NCI-H1105 (cell line): ENCODE measurements at regions not wholly inside any gene's neighbourhood (a gene's known extent, or its start where the extent isn't known, plus 50 kb on each side); places are given as distances from the start of the nearest gene placed in this dataset.
"Not testable (repeated sequence)": the region's sequence is repeated elsewhere in the genome, so short reads cannot be mapped to it uniquely, and the experiment has no call there.

Experiments
- DNase-seq: peaks from one replicate; lab custom pipeline; 2025; lab: John Stamatoyannopoulos, UW

- no peak for DNase-seq
Measured at GRCh38 chr5:131107128-131107527, 57.9 kb downstream of the HINT1 start.

DNA sequence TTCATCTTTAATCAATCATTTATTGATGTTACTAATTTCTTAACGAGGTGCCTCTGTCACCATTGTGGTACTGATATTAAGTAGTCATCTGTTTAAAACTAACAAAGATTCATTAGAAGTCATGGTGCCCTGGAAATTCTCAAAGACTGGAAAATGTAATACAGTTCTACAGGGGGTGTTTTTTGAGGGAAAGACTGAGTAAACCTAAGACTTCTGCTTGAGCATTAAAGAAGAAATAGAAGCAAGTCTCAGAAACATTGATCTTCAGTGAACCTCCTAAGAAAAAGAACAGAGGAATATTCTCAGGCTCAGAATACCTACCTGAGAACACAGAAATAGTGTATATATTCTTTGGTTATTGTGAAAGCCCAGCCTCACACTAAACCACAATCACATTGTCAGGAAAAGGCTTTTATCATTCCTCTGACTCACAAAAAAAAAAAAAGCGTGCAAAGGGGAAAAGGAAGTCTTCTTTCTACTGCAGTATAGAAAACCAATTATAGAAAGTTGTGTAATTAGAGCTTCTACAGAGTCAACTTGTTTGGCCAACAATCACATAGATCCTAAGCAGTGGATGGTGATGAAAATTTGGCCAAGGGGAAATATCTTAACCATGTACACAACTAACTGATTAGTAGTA is 60.8 kb downstream of the HINT1 start:
- no peak for DNase-seq

- no peak for DNase-seq
Measured at GRCh38 chr5:131096774-131097710, 68.0 kb downstream of the HINT1 start.

- DNase-seq, result not testable (repeated sequence)
Measured at GRCh38 chr5:131095561-131095960, 69.5 kb downstream of the HINT1 start.

DNA sequence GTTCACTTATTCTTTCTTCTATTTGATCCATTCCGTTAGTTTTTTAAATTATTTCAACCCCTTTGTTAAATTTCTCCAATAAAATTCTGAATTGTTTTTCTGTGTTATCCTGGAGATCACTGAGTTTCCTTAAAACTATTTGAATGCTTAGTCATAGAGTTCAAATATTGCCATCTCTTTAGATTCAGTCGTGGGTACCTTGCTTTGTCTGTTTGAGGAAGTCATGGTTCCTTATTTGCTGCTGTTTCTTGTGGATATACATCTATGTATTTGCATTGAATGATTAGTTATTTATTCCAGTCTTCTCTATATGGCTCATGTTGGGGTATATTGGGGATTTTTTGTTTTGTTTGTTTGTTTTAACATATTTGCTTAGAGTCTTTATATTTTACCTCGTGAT is 80.6 kb downstream of the HINT1 start:
- DNase-seq, result no peak

DNA sequence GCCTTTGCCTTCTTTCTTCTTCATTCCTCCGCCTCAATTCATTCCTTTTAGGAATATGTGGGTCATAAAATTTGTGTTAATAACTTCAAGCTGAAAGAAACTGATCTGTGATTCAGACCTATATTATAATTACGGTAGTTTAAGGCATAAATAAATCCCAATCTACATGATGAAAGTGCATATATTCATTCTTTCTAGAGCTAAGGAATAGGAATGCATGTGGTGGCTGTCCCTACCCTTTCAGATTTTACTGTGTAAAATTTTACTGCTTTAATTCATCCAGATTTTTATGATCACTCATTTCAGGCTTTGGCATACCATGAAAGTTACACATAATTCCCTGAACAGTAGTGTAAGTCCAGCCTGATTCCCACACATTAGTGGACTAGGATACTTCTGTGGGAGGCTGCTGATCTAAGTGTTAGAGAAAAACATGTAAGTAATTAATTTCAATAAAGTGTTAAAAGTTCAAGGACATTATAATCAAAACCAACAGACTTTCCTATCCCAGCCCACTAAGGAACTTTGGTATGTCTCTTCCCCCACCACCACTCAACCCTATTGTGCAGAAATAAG is 83.1 kb downstream of the HINT1 start:
- DNase-seq, result no peak

- DNase-seq, result no peak
Measured at GRCh38 chr5:131081374-131081773, 83.7 kb downstream of the HINT1 start.

DNA sequence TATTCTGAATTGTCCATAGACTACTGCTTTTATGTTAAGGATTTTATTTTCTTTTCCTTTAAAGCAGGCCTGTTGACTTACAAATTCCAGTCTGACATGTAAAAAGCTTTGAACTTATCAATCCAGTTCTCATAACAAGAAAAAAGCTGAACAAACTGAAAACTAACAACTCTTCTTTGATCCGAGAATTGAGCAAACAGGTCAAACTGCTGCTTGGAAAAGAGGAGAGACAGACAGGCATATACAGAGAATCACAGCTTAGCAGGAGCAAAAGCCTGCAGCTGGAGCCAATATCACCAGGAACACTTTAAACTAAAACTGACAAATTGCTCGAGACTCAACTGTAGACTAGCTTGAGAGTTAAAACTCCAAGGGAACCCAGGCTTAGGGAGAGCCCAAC is 85.8 kb downstream of the HINT1 start:
- no peak for DNase-seq

- no peak for DNase-seq
Measured at GRCh38 chr5:131068893-131069643, 96.0 kb downstream of the HINT1 start.

- no peak for DNase-seq
Measured at GRCh38 chr5:131068076-131068475, 97.0 kb downstream of the HINT1 start.

- DNase-seq, result no peak
Measured at GRCh38 chr5:131067636-131068035, 97.4 kb downstream of the HINT1 start.

DNA sequence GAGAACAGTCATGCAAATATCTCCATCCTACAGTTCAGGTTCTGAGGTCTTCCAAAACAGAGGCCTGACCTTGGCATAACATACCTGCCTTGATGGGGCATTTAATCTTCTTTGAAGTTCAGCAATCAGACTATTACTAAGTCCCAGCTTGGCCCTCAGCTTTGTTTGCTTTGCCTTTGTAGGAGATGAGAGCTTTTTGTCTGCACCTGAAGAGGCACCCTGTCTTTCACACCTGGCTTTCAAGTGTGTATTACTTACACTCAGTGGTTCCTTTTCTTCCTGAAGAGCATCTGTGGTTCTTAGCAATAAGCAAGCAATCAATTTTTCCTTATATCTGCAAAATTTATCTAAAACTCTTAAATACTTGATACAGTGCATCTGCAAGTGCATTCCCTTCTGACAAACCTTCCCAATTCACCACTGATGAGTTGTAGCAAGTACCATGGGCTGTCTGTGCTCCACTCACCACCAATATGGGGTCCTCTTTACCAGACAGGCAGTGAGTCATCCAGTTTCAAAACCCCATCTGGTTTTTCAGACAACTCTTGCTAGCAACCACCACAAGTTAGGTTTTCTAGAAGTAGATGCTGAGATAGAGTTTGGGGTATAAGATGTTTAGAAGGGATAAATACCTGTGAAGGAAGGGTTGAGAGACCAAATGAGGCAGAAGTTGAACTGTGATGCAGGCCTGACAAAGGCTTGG is 100.2 kb downstream of the HINT1 start:
- DNase-seq, result no peak

GRCh38 chr5:131042021-131042789 is 122.9 kb downstream of the HINT1 start:
- no peak for DNase-seq

DNA sequence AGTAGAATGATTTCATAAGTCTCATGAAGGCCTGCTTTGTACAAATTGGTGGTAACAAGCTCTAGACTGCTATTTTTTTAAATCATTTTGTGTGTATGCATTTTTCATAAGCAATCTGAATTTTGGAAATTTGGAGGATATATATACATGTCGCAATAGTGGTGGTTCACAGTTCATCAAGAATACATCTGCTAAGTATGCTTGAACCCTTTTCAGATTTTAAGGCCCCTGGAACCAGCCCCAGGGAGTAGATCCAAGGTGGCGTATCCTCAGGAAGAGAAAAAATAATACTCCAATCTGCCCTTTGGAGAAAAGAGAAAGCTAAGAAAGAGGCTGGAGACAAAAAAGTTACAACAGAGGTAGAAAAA is 141.6 kb downstream of the HINT1 start:
- DNase-seq, result no peak

GRCh38 chr5:131022811-131023497 is 142.1 kb downstream of the HINT1 start:
- no peak for DNase-seq

DNA sequence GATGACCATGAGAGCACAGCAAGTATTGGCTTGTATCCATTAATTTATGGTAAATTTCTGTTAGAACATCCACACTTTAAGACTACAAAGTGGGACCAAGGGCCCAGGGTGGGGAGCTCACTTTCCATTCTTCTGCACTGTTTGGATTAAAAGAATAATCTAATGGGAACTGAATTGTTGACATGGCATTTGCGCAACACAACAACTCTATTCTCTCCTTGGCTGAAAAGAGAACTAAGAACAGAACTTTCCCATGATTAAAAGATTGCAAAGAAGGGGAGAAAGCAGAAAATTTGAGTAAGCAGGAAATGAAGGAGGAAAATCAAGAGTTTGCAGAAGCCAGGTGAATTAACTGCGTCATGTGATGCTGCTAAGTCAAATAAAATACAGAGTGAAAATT is 143.4 kb downstream of the HINT1 start:
- DNase-seq, result no peak

DNA sequence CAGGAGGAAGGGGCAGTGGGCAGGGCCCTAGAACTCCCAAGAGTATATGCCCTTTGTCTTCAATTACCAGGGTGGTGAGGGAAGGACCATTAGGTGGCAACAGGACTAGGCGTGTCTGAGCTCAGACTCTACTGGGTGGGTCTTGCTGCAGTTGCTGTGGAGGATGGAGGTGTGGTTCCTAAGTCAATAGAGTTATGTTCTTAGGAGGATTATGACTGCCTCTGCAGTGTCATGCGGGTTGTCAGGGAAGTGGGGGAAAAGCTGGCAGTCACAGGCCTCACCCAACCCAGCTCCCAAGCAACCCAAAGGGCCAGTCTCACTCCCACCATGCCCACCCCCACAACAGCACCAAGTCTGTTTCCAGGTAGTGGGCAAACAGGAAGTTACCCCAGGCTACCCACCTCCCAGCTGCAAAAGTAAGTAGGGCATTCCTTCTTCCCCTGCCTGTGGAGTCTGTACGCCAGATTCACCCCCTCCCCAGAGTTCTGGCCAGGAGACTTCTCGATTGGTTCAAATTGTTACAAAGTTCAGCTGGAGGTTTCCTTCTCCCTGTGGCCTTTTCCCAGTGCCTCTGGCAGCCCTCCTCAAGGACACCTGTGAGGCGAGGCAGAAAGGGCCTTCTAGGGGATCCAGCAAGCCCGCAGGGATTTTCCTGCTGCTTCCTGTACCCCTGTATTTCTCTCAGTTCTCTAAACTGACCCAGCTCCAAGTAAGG is 145.3 kb downstream of the HINT1 start:
- no peak for DNase-seq

DNA sequence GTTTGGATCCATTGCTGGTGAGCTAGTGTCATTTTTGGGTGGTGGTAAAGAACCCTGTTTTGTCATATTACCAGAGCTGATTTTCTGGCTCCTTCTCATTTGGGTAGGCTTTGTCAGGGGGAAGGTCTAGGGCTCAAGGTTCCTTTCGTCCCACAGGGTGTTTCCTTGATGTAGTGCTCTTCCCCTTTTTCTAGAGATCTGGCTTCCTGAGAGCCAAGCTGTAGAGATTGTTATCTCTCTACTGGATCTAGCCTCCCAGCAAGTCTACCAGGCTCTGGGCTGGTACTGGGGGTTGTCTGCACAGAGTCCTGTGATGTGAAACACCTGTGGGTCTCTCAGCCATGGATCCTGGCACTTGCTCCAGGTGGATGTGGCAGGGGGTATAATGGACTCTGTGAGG is 145.9 kb downstream of the HINT1 start:
- no peak for DNase-seq

GRCh38 chr5:131008329-131008728 is 156.7 kb downstream of the HINT1 start:
- no peak for DNase-seq
